GM06990 (cell line): ENCODE measurements at regions not wholly inside any gene's neighbourhood (a gene's known extent, or its start where the extent isn't known, plus 50 kb on each side); places are given as distances from the start of the nearest gene placed in this dataset.

Experiments
- DNase-seq: peaks from one replicate; pipeline ENCODE4 v3.0.0-alpha.2; 2011; ENCODE audit not compliant: insufficient read length; ENCODE audit errors: extremely low read depth
- H3K27me3 ChIP-seq: replicated peaks from 2 replicates; pipeline ENCODE4 v1.6.0; 2011; ENCODE audit warnings: low read length; ENCODE audit not compliant: control insufficient read depth, insufficient read depth
- H3K36me3 ChIP-seq: 2 replicates; pipeline ENCODE4 v1.5.1; 2011; ENCODE audit warnings: low read length; ENCODE audit not compliant: control insufficient read depth, insufficient read depth
- H3K4me3 ChIP-seq: replicated peaks from 2 replicates; pipeline ENCODE4 v1.5.1; 2011; ENCODE audit warnings: low read depth, mild to moderate bottlenecking, control low read depth, low read length
- CTCF ChIP-seq: IDR thresholded peaks from 2 replicates; pipeline ENCODE4 v1.5.1; 2011; ENCODE audit warnings: low read length, control low read depth, mild to moderate bottlenecking, inconsistent platforms; ENCODE audit not compliant: insufficient read depth, poor library complexity, severe bottlenecking

DNA sequence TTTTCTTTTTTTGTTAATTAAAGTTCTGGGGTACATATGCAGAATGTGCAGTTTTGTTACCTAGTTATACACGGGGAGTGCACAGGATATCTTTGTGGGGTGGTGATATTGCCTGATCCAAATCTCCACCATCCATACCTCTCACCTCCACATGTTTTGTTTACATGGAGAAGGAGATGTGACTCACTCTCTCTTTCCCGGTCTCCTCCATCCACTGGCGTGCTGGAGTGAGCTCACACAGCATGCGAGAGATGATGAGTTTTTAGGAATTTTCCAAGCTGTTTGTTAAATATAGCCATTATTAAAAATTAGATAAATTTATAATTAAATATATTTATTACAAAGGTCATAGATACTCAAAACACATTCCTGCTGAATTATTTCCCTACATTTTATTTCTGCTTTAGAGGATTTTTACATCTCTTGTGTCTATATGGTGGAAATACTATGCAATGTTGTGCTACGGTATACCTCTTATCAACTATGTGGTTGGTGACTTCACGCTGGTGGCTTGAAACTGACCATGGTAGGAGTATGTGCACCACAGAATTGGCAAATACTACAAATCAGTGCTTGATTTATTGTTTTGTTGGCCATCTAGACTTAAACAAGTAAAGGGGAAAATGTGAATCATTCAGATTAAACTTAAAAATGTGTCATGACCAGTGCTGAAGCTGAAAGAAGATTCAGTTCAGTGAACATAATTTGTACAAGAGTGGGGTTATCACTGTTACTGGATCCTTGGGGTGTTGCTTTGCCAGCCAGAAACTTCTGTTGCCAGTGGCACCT lies 107.9 kb upstream of the FAM180A start:
- no peaks in the 10 kb centered on the region for H3K36me3 ChIP-seq
- no peak overlapping the region for H3K4me3 ChIP-seq
- no peak for TF ChIP-seq CTCF
- no peak for DNase-seq
- H3K27me3 ChIP-seq = no peaks in the 10 kb centered on the region

DNA sequence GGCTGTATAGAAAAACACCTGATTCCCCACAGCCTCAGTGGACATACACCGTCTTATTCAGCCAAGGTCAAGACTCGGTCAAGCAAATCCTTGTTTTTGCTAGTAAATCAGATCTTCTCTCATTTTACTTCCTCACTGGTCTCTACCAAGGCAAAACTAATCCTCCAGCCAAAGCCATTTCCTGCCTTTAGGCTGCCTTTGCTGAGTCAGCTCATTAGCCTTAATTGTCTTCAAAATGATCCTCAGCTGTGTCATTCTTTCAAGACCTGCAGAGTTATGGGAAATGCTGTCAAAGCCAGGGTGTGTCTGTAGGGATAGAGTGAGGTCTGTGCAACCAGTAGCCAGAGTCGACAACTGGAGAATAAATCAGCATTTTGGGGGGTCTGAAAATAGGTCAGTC lies 107.2 kb upstream of the FAM180A start:
- H3K36me3 ChIP-seq = no peaks in the 10 kb centered on the region
- TF ChIP-seq CTCF = no peak
- DNase-seq = no peak
- no peak overlapping the region for H3K4me3 ChIP-seq
- H3K27me3 ChIP-seq = no peaks in the 10 kb centered on the region

- Histone ChIP-seq H3K27me3 (no peaks in the 10 kb centered on the region), H3K36me3 (no peaks in the 10 kb centered on the region), H3K4me3 (no peak overlapping the region)
- no peak for DNase-seq
- no peak for TF ChIP-seq CTCF
Observed at GRCh38 chr7:135853499-135853898, 104.9 kb upstream of the FAM180A start.

GRCh38 chr7:135853008-135853407 lies 104.4 kb upstream of the FAM180A start:
- TF ChIP-seq CTCF = no peak
- Histone ChIP-seq H3K27me3 (no peaks in the 10 kb centered on the region), H3K36me3 (no peaks in the 10 kb centered on the region), H3K4me3 (no peak overlapping the region)
- no peak for DNase-seq

DNA sequence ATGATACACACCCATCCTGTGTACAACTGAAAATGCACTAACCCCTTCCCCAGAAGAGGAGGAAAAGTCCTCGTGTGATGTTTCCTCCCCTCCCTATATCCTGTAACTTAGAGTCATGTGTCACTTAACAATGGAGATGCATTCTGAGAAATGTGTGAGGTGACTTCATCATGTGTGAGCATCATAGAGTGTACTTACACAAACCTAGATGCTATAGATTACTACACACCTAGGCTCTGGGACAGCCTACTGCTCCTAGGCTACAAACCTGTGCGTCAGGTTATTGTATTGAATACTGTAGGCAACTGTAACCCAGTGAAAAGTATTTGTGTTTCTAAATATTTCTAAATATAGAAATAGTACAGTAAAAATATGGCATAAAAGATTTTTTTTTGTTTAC lies 98.6 kb upstream of the FAM180A start:
- TF ChIP-seq CTCF = no peak
- Histone ChIP-seq H3K4me3 (no peak overlapping the region), H3K27me3 (no peaks in the 10 kb centered on the region), H3K36me3 (no peaks in the 10 kb centered on the region)
- DNase-seq = no peak
